HG02759 (cell line): ENCODE measurements at regions not wholly inside any gene's neighbourhood (a gene's known extent, or its start where the extent isn't known, plus 50 kb on each side); places are given as distances from the start of the nearest gene placed in this dataset.

Experiments
- ATAC-seq: cut with Tn5 transposase; IDR thresholded peaks from one replicate; pipeline ENCODE4 v1.9.1; 2021; ENCODE audit warnings: mild to moderate bottlenecking, moderate library complexity; ENCODE audit not compliant: unreplicated experiment

DNA sequence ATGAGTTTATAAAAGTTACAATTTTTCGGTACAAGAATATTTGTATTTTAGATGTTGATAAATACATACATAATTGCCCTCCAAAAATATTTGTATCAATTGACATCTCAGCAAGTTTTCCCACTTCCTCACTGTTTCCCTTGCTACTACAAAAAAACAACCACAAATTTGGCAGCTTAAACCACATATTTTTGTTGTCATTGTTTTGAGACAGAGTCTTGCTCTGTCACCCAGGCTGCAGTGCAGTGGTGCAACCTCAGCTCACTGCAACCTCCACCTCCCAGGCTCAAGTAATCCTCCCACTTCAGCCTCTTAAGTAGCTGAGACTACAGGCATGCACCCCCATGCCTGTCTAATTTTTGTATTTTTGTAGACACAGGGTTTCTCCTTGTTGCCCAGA is 162.8 kb upstream of the RARB start:
- no peak for ATAC-seq

- ATAC-seq: no peak
Measured at GRCh38 chr3:25266677-25267076, 161.4 kb upstream of the RARB start.

DNA sequence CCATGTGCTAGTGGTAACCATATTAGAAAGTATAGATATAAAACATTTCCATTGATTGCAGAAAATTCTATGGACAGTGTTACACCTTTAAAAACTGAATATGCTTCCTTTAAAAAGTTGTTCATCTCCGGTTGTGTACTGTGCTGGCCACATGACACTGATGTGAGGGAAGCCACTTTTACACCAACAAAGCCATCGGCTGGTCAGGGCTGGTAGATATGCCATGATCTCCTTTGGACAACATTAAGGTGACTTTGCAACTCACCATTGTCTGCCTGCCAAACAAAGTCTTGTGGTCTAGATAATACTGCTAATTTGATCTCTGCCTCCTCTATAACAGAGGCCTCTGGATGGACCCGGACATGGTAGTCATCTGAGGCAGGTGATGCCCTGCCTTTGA is 156.0 kb upstream of the RARB start:
- ATAC-seq: no peak

DNA sequence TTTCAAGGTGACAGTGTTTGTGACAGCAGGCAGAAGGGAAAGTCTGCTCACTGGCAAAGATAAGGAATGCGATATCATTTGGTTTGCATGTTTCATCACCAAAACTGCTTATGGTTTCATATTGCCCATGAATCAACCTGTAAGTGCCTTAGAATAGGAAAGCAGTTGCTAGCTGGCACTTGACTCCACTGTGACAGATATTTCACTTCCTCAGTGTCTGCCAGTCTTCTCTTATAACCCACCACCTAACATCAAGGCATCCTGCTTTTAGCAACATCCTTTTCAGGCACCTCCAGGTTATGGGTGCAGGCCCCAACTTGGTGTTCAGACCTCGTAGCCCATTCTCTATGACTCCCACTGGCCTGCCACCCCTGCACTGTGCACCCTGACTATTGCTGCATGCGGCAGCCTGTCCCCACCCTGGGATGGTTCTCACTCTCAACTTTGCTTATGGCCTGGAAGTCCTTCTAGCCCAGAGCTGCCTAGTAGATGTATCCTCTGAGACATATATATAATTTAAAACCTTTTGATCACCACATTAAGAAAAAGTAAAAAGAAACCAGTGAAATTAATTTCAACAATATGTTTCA is 154.4 kb upstream of the RARB start:
- no peak for ATAC-seq

DNA sequence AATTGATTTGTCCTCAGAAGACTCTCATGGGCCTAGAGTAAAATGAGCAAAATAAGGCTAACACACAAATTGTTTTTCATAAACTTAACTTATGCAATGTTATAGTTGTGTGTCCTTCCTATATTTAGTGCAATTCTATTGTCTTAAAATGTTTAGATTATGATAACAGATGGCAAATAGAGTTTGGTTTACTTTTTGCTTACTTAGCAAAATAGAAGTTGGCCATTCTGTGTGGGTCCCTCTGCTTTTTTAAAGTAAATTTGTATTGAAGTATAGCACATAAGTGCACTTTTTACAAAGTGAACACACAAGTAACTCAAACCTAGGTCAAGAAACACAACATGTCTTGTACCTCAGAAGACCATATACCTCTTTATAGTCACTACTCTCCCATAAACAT is 150.6 kb upstream of the RARB start:
- no peak for ATAC-seq

DNA sequence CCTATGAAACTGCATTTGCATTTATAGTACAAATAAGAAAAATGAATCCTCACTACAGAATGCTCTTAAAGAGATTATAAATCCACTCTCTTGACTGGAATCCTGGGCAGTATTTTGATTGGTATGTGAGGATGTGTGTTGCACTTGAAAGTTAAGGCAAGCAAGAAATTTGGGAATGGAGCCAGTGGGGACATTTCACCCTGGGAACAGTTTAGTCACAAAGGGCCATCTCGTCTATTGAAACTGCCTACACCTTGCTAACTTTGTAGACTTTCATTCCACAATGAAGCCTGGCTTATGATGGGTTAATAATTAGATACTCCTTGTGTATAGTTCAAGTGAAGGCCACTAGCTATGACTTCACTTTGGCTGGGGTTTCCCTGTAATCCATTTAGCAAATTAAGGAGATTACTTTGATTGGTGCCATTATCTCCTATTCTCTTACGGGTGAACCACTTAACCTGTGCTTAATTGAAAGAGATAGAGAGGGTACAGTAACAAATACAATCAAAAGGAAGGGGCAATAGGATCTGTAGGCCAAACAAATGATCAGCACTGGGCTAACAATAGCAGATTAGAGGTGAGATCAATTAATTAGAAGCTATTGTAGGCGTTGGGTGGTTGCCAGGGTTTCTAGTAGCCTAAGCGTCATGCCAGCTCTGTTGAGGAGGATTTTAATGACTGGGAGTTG is 146.9 kb upstream of the RARB start:
- ATAC-seq: no peak

GRCh38 chr3:25281732-25282126 is 146.3 kb upstream of the RARB start:
- ATAC-seq: no peak

DNA sequence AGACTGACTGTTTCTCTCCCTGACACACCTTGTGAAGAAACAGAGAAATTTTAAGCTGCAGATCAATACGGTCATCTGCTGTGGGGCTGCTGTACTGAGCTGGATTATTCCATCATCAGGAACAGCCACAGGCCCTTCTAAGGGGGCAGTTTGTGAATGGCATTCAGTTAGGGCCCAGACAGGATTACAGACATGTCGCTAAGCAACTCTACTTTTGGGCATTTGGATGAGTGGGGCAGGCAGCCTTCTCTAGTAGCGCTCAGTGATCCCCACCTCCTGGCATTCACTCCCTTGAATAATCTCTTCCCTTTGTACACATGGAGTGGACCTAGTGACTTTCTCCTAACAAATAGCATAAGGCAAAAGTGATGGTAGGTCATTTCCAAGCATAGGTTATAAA is 144.4 kb upstream of the RARB start:
- no peak for ATAC-seq

DNA sequence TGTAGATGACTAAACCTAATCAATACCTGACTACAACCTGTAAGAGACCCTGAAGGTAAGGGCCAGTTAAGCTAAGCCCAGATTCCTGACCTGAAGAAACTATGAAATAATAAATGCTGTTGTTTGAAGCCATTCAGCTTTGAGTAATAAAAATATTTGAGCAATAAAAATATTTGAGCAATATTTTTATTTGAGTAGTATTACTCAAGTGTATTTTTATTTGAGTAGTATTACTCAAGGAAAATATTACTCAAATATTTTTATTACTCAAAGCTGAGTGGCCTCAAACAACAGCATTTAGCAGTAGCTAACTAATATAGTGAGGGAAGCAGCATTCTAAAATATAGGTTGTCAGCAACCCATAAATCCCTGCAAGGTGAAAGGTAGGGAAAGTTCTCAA is 143.8 kb upstream of the RARB start:
- ATAC-seq: no peak

GRCh38 chr3:25287291-25287884 is 140.7 kb upstream of the RARB start:
- ATAC-seq: no peak

DNA sequence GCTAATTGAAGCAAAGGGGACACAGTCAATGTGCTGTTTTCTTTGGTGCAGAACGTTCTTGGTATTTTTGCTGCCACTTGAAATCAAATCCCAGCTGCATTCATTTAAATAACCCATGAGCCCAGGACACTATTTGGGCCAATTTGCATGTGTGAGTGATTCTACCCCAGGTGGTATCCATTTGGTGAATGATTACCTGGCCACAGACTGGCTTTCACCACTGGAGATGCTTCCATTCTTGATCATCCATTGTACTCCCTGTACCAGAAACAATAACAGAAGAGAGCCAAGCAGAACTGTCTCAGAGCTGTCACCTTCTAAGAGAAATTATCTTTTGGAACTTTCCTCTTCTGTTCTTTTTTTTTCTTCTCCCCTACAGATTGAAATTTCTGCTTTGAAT is 139.7 kb upstream of the RARB start:
- no peak for ATAC-seq

GRCh38 chr3:25289156-25289555 is 138.9 kb upstream of the RARB start:
- no peak for ATAC-seq

GRCh38 chr3:25289663-25290062 is 138.4 kb upstream of the RARB start:
- ATAC-seq: no peak

DNA sequence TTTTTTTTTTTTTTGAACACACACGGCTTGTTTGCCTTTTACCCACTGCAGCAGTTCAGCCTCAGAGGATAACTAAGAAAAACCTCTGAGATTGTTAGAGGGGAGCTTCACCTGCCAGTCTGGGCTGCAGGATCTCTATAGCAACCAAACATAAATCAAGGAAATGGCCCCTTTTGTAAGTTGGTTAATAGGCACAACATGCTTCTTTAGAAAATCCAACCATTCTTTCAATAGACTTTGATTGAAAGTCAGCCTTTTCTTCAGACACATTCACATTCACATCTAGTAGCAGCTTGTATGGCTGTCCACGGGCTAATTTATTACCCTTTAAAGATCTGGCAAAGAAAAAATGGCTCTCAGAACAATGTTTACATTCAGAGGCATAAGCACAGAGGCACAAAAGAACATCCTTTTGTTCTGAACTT is 136.6 kb upstream of the RARB start:
- ATAC-seq: no peak

DNA sequence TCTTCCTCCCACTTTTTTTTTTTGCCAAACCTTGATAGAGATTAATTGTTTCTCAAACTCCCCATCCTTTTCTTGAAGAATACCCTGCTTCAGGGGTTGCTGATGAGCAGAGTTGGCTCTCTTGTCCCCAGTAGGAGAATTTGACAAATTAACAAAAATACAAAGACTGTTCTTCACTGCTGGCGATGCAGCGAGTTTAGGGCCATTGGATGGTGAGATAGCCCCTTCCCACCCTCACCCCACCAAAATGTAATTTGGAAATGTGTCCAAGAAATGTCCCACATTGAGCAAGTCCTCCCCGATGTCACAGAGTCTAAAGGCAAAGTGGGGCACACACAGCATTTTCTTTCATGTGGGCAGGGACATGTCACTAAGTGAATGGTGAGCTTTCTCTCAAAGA is 136.0 kb upstream of the RARB start:
- no peak for ATAC-seq

DNA sequence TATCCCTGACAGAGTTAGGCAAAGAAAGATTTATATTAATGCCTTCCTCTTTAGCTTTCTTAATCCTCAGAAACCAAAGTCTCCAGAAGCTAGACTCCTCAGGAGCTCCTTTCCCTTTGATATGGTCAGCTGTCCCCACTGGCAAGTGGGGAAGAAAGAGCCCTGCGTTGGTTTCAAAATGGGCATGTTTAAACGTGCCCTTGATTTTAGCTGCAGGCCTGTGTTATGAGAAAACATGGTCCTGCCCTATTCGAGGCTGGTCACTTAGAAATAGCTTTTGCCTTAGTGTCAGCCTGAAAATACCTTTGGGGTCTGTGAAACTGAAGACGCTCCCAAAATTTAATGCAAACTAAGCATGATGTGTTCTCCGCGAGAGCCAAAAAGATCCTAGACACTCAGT is 135.5 kb upstream of the RARB start:
- no peak for ATAC-seq

GRCh38 chr3:25293736-25294135 is 134.3 kb upstream of the RARB start:
- no peak for ATAC-seq

DNA sequence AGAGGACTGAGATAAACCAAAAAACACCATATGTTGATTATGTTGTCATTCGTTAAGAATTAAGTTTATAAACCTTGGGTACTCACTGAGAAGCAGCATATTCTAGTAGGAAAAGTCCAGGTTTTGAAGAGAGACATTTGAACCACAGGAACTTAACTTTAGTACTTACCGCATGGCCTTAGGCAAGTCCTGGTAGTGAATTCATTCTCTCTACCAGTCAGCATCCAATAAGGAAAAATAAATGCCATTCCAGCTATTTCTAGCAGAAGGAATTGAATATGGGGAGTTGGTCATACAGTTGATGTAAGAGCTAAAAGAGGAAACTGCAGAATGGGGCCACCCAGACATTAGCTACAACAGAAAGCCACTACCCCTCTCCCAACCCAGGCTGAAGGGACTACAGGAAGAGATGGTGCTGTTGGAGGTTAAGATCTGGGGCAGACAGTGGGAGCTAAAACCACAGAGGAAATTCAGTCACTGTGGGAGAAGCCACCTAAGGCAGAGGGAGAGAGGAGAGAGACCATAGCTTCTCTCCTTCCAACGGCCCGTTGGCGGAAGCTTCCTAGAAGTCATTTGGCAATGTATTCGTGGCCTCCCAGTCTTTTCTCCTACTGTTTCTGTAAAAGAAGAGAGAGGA is 133.8 kb upstream of the RARB start:
- ATAC-seq: no peak

GRCh38 chr3:25297667-25298585 is 130.1 kb upstream of the RARB start:
- ATAC-seq: no peak

DNA sequence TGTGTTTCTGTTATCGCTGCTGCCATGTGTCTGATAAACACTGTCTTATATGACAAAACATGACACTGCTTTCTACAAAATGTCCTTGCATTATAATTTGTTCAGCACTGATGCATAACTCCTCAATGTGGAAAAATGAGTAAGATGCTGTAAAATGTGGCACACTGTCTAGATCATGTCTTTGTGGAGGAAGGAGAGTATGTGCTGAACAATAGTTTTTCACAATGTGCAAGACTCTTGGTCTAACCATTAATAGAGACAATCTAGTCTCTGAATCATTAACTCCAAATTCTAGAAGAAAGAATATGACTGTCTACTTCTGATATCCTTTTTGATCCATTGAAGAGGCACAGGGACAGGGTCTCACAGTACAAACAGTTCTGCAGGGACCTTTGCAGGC is 127.9 kb upstream of the RARB start:
- ATAC-seq: no peak

DNA sequence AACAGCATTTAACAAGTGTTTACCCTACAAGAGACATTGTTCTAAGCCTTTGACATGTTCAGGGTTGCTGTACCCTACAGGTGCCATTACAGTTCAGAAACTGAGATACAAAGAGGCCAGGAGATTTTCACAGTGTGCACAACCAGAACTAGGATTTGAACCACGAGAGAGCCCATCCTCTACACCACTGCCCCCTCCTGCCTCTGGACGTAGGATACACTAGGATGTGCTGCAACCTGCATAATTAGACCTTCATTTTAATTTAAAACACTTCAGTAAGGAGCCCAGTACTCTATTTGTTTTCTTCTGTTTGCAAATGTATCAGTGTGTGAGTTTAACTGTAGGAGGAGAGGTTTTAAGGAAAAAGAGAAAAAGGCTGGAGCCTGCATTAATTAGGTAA is 123.1 kb upstream of the RARB start:
- no peak for ATAC-seq
